ENCODE measurements at regions not wholly inside any gene's neighbourhood (a gene's known extent, or its start where the extent isn't known, plus 50 kb on each side); places are given as distances from the start of the nearest gene placed in this dataset.

GRCh38 chr15:69701198-69701597 lies 248.6 kb downstream of the RPLP1 start:
- CTCF ChIA-PET (ENCODE audit: unreplicated experiment), result no interaction called here
- H2AFZ ChIP-seq (ENCODE audit: low read length), result no peak overlapping the region
- no TSS peak for BruUV-seq (replicated peaks)

GRCh38 chr15:69703532-69704187 lies 251.0 kb downstream of the RPLP1 start:
- no peaks in the 10 kb centered on the region for H3K36me3 ChIP-seq (ENCODE audit: insufficient read depth, low read length)
- no peak for TF ChIP-seq EZH2phosphoT487 (IDR thresholded peaks at IDR 0.05; ENCODE audit: borderline replicate concordance, low read depth, low read length)
- TF ChIP-seq CTCF (conservative IDR thresholded peaks at IDR 0.05; ENCODE audit: low read length), result no peak
- no TSS peak for BruUV-seq (replicated peaks)
- H2AFZ ChIP-seq (ENCODE audit: low read length), result no peak overlapping the region
- intact Hi-C loops (cut with micrococcal nuclease; ENCODE audit: unreplicated experiment), result no loop called here
- no peaks in the 10 kb centered on the region for H3K4me1 ChIP-seq (ENCODE audit: insufficient read depth, low read length, poor library complexity, severe bottlenecking)
- no peak overlapping the region for H3K4me3 ChIP-seq (ENCODE audit: low read depth, low read length, poor library complexity, severe bottlenecking)
- DNase-seq (ENCODE audit: low spot score), result no peak
- H3K4me2 ChIP-seq (ENCODE audit: low read length), result no peak overlapping the region
- H4K20me1 ChIP-seq (ENCODE audit: insufficient read depth, low read length), result no peaks in the 10 kb centered on the region
- no peaks in the 10 kb centered on the region for H3K79me2 ChIP-seq (ENCODE audit: insufficient read depth, low read depth, low read length)
- H3K9me3 ChIP-seq (ENCODE audit: low read length), result no peaks in the 10 kb centered on the region
- ChIA-PET POLR2A (no interaction called here), CTCF (ENCODE audit: unreplicated experiment) (no interaction called here)
- H3K27ac ChIP-seq (ENCODE audit: low read depth, low read length, poor library complexity, severe bottlenecking), result no peak overlapping the region
- no peaks in the 10 kb centered on the region for H3K9me2 ChIP-seq (ENCODE audit: insufficient read depth, low read length)

More at GRCh38 chr15:69701198-69701597, 248.6 kb downstream of the RPLP1 start:
- Histone ChIP-seq H3K36me3 (ENCODE audit: insufficient read depth, low read length) (no peaks in the 10 kb centered on the region), H3K9me3 (ENCODE audit: low read length) (no peaks in the 10 kb centered on the region), H3K9me2 (ENCODE audit: insufficient read depth, low read length) (no peaks in the 10 kb centered on the region), H3K4me1 (ENCODE audit: insufficient read depth, low read length, poor library complexity, severe bottlenecking) (no peaks in the 10 kb centered on the region), H4K20me1 (ENCODE audit: insufficient read depth, low read length) (no peaks in the 10 kb centered on the region), H3K79me2 (ENCODE audit: insufficient read depth, low read depth, low read length) (no peaks in the 10 kb centered on the region), H3K4me3 (ENCODE audit: low read depth, low read length, poor library complexity, severe bottlenecking) (no peak overlapping the region), H3K4me2 (ENCODE audit: low read length) (no peak overlapping the region), H3K27ac (ENCODE audit: low read depth, low read length, poor library complexity, severe bottlenecking) (no peak overlapping the region)
- POLR2A ChIA-PET, result no interaction called here
- intact Hi-C loops (cut with micrococcal nuclease; ENCODE audit: unreplicated experiment), result no loop called here
- TF ChIP-seq EZH2phosphoT487 (IDR thresholded peaks at IDR 0.05; ENCODE audit: borderline replicate concordance, low read depth, low read length) (no peak), CTCF (conservative IDR thresholded peaks at IDR 0.05; ENCODE audit: low read length) (no peak)
- no peak for DNase-seq (ENCODE audit: low spot score)

GRCh38 chr15:69704229-69704628 lies 251.6 kb downstream of the RPLP1 start:
- H3K4me2 ChIP-seq (ENCODE audit: low read length), result no peak overlapping the region
- H3K36me3 ChIP-seq (ENCODE audit: insufficient read depth, low read length), result no peaks in the 10 kb centered on the region
- H3K4me3 ChIP-seq (ENCODE audit: low read depth, low read length, poor library complexity, severe bottlenecking), result no peak overlapping the region
- BruUV-seq (replicated peaks), result no TSS peak
- intact Hi-C loops (cut with micrococcal nuclease; ENCODE audit: unreplicated experiment), result no loop called here
- DNase-seq (ENCODE audit: low spot score), result no peak
- no peak for TF ChIP-seq EZH2phosphoT487 (IDR thresholded peaks at IDR 0.05; ENCODE audit: borderline replicate concordance, low read depth, low read length)
- TF ChIP-seq CTCF (conservative IDR thresholded peaks at IDR 0.05; ENCODE audit: low read length), result no peak
- no peaks in the 10 kb centered on the region for H3K9me2 ChIP-seq (ENCODE audit: insufficient read depth, low read length)
- no peak overlapping the region for H2AFZ ChIP-seq (ENCODE audit: low read length)
- no peak overlapping the region for H3K27ac ChIP-seq (ENCODE audit: low read depth, low read length, poor library complexity, severe bottlenecking)
- POLR2A ChIA-PET, result no interaction called here
- CTCF ChIA-PET (ENCODE audit: unreplicated experiment), result no interaction called here
- no peaks in the 10 kb centered on the region for H3K79me2 ChIP-seq (ENCODE audit: insufficient read depth, low read depth, low read length)
- no peaks in the 10 kb centered on the region for H4K20me1 ChIP-seq (ENCODE audit: insufficient read depth, low read length)
- H3K4me1 ChIP-seq (ENCODE audit: insufficient read depth, low read length, poor library complexity, severe bottlenecking), result no peaks in the 10 kb centered on the region
- no peaks in the 10 kb centered on the region for H3K9me3 ChIP-seq (ENCODE audit: low read length)
